ENCODE measurements at regions not wholly inside any gene's neighbourhood (a gene's known extent, or its start where the extent isn't known, plus 50 kb on each side); places are given as distances from the start of the nearest gene placed in this dataset.

DNA sequence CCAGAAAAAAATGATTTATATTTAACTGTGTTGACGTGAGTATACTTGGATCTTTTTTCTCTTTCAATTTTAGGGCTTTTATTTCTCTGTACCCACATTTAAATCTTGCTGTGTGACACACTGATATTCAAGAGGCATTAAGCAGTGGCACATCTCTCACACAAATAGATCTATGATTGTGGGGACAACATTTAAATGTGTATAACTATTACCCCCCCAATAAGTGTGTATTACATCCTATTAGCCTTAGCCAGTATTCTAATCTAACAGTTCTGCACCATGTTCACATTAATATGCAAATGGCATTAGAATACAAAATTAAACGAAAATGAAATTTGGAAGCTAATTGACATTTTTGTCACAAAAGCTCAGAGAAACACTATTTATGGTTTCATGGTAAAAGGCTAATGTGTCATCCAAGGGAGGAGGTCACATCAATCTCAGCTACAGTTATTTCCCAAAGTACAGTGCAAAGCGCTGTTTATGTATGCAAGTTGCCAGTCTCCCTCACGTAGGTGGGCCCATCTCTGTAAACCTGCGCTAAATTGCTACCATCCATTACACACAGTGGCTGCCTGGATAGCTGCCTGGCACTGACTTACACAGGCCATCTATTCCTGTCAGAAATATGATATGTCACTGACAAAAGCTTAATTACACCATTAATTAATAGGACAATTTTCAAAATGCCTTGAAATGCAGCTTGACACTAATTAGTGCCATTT is 984.7 kb upstream of the PCDH9 start:
- TF ChIP-seq, protein P1, sequence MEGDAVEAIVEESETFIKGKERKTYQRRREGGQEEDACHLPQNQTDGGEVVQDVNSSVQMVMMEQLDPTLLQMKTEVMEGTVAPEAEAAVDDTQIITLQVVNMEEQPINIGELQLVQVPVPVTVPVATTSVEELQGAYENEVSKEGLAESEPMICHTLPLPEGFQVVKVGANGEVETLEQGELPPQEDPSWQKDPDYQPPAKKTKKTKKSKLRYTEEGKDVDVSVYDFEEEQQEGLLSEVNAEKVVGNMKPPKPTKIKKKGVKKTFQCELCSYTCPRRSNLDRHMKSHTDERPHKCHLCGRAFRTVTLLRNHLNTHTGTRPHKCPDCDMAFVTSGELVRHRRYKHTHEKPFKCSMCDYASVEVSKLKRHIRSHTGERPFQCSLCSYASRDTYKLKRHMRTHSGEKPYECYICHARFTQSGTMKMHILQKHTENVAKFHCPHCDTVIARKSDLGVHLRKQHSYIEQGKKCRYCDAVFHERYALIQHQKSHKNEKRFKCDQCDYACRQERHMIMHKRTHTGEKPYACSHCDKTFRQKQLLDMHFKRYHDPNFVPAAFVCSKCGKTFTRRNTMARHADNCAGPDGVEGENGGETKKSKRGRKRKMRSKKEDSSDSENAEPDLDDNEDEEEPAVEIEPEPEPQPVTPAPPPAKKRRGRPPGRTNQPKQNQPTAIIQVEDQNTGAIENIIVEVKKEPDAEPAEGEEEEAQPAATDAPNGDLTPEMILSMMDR (IDR thresholded peaks at IDR 0.05; ENCODE audit: control extremely low read depth, extremely low read depth, low read depth, missing control alignments): no peak
- ChIA-PET CTCF (no interaction called here), POLR2A (no interaction called here)
- no peak for DNase-seq (ENCODE audit: extremely low spot score)

DNA sequence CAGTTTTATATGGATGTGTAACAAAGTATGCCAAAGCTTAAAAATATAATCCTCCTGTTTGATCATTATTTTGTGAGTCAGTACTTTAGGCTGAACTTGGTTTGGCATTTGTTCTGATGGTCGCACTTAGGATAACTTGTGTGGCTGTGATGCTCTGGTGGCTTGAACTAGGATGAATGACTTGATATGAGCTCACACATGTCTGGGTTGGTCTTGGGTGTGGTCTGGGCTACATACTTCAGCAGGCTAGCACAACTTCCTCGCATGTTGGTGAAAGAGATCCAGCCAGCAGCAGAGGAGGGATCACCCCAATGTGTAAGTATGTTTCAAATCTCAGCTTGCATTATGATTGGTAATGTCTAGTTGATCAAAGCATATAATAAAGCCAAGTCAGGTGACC is 969.1 kb upstream of the PCDH9 start:
- POLR2A ChIA-PET: no interaction called here
- TF ChIP-seq, protein P1 (IDR thresholded peaks at IDR 0.05; ENCODE audit: control extremely low read depth, extremely low read depth, low read depth, missing control alignments): no peak
- no peak for DNase-seq (ENCODE audit: extremely low spot score)
- CTCF ChIA-PET: no interaction called here

DNA sequence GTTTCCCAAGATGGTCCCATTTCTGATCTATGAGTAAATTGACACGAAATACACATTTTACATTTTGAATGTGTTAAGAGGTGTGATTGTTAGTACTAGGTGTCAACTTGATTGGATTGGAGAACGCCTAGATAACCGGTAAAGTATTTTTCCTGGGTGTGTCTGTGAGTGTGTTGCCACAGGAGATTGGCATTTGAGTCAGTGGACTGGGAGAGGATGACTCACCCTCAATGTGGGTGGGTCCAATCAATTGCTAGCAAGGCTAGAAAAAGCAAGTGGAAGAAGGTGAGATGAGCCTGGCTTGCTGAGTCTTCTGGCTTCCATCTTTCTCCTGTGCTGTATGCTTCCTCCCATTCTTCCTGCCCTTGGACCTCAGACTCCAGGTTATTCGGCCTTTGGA is 960.7 kb upstream of the PCDH9 start:
- no peak for DNase-seq (ENCODE audit: extremely low spot score)
- POLR2A ChIA-PET: no interaction called here
- CTCF ChIA-PET: no interaction called here
- TF ChIP-seq, protein P1 (IDR thresholded peaks at IDR 0.05; ENCODE audit: control extremely low read depth, extremely low read depth, low read depth, missing control alignments): no peak

DNA sequence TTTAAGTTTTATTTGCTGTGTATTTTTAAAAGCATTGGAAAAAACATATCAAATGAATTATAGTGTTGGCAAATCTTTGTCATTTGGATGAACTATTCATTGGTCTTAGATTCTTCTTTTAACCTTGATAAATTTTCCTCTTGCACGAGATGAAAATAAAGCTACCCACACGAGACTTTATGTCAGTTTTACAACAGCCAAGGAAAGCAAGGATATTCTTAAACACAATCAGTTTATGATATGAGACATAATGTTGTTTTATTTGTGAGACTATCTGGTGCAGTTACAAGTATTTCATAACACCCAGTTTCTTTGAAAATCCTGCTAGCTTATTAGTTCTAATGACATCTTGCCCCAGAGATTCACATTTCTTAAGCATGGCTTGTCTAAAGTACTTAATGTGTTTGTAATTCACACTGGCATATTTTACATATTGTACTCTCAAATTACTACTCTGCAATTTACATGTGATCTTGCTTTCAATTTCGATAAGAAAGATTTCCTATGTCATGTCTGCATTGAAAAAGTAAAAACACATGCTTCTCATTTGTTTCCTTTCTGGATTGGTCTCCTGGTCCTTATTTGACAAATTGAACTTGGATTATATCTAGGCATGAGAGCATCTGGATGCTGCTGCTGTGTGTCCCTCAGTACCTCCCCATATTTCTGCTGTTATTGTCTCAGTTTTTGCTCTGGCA is 955.5 kb upstream of the PCDH9 start:
- ChIA-PET POLR2A (no interaction called here), CTCF (no interaction called here)
- no peak for DNase-seq (ENCODE audit: extremely low spot score)
- TF ChIP-seq, protein P1 (IDR thresholded peaks at IDR 0.05; ENCODE audit: control extremely low read depth, extremely low read depth, low read depth, missing control alignments): no peak

DNA sequence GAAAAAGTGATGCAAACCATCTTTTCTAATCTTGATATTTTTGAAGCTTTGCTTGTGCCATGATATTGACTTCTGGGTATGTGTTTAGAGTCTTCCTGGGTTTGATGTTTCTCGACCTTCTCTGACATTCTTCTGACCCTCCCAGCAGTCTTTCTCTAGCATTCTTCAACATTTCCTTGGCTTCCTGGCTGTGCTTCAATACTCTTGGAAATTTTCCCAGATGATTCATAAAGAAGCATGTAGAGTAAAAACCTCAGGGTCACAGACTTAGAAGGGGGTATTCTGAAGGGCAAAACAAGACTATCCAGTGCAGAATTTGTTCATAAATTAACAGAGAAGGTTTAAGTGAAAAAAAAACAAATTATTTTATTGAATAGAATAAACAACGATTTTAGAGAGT is 946.3 kb upstream of the PCDH9 start:
- TF ChIP-seq, protein P1 (IDR thresholded peaks at IDR 0.05; ENCODE audit: control extremely low read depth, extremely low read depth, low read depth, missing control alignments): no peak
- DNase-seq (ENCODE audit: extremely low spot score): no peak
- ChIA-PET CTCF (interaction anchor here (1.3 to 1.5 kb wide), 4 partner anchors 13 to 45 kb away, joined by 3 to 4 read pairs (median 4); no protein-coding TSS in a partner anchor), POLR2A (no interaction called here)

DNA sequence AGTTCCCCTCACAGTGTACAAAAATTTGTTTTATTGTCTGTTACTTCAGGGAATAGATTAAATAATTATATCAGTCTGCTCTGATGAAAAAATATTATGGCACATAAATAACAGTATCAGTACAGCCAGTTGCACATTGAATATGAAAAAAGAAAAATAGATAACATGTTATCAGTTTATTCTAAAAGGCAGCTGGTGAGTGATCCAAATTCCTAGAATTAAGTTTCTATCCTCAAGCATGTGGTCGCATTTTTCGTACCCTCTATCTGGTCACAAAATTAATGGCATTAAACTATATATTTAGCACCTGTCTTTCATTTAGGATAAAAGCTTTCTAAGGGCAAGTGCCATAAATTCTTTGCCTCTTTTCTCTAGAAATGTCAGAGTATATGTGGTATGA is 944.8 kb upstream of the PCDH9 start:
- no peak for DNase-seq (ENCODE audit: extremely low spot score)
- POLR2A ChIA-PET: no interaction called here
- CTCF ChIA-PET: interaction anchor here (1.3 kb wide), 2 partner anchors 13 to 22 kb away, joined by 3 read pairs; no protein-coding TSS in a partner anchor
- TF ChIP-seq, protein P1 (IDR thresholded peaks at IDR 0.05; ENCODE audit: control extremely low read depth, extremely low read depth, low read depth, missing control alignments): no peak

Data from GM10248 (cell line).